B cell (primary cell): ENCODE measurements at regions not wholly inside any gene's neighbourhood (a gene's known extent, or its start where the extent isn't known, plus 50 kb on each side); places are given as distances from the start of the nearest gene placed in this dataset.

Source experiments
- ATAC-seq: fragments of 200-7000 bp; cut with Tn5 transposase; one replicate; pipeline ENCODE4 v1.10.0; 2021; ENCODE audit warnings: low read depth, mild to moderate bottlenecking, moderate number of reproducible peaks, moderate library complexity
- CTCF ChIA-PET: fragments of 350-600 bp; sonication (Branson Sonifier 250); formaldehyde crosslinking; loops from one replicate; lab custom pipeline; 2021; ENCODE audit warnings: antibody characterized with exemption, inconsistent platforms; lab: Charles Lee
- POLR2A ChIA-PET: fragments of 350-600 bp; sonication (Branson Sonifier 250); formaldehyde crosslinking; loops from one replicate; lab custom pipeline; 2021; ENCODE audit warnings: antibody characterized with exemption; lab: Charles Lee
- DNase-seq: peaks from one replicate; pipeline ENCODE4 v3.0.0; 2013
- H2AFZ ChIP-seq: 2 replicates; pipeline ENCODE4 v1.6.1; 2012; ENCODE audit warnings: mild to moderate bottlenecking, low read depth, low read length; ENCODE audit not compliant: insufficient read depth, poor library complexity, severe bottlenecking
- H3K27ac ChIP-seq, 2 donors: 1 replicate in 1 of 2; 2 replicates in 1 of 2; pipeline ENCODE4 v1.5.1; 2012 to 2013; ENCODE audit warnings: low read length in 2 of 2, mild to moderate bottlenecking in 2 of 2, moderate library complexity in 1 of 2
- H3K27me3 ChIP-seq, 4 experiments: fragments of 200-600 bp in 1 of 4; sonication (generic) in 1 of 4; replicated peaks in 1 of 4; 1 replicate in 2 of 4; 2 replicates in 2 of 4; pipeline versions ENCODE4 v1.6.1 to v1.7.0; 2013 to 2016; ENCODE audit warnings: low read length in 3 of 4, mild to moderate bottlenecking in 2 of 4, mixed read lengths in 1 of 4, moderate library complexity in 1 of 4; ENCODE audit not compliant: insufficient read depth in 4 of 4, control insufficient read depth in 3 of 4; ENCODE audit errors: control extremely low read depth in 1 of 4
- H3K36me3 ChIP-seq, 2 experiments: replicated peaks in 1 of 2; 1 replicate in 1 of 2; 2 replicates in 1 of 2; pipeline versions ENCODE4 v1.6.1 to v1.7.1; 2013; ENCODE audit warnings: low read length in 1 of 2; ENCODE audit not compliant: insufficient read depth in 2 of 2, control insufficient read depth in 1 of 2; ENCODE audit errors: control extremely low read depth in 1 of 2, extremely low read depth in 1 of 2
- H3K4me1 ChIP-seq, 2 donors: fragments of 200-600 bp in 1 of 2; sonication (generic) in 1 of 2; 1 replicate in 1 of 2; 2 replicates in 1 of 2; pipeline versions ENCODE4 v1.5.1 to v1.6.1; 2013 to 2017; ENCODE audit warnings: low read length in 2 of 2; ENCODE audit not compliant: control insufficient read depth in 2 of 2, insufficient read depth in 2 of 2
- H3K4me2 ChIP-seq: replicated peaks from 2 replicates; pipeline ENCODE3; 2012; ENCODE audit warnings: mild to moderate bottlenecking, low read depth, low read length; ENCODE audit not compliant: poor library complexity, severe bottlenecking
- H3K4me3 ChIP-seq, 5 experiments: fragments of 200-600 bp in 1 of 5; sonication (generic) in 1 of 5; 1 replicate in 3 of 5; 2 replicates in 2 of 5; pipeline versions ENCODE4 v1.5.1 to v1.7.0; 2011 to 2016; ENCODE audit warnings: low read length in 4 of 5, mild to moderate bottlenecking in 4 of 5, low read depth in 2 of 5, control low read depth in 1 of 5, moderate library complexity in 1 of 5; ENCODE audit not compliant: insufficient read depth in 1 of 5; ENCODE audit errors: control extremely low read depth in 1 of 5, extremely low read depth in 1 of 5
- H3K79me2 ChIP-seq: fragments of 200-600 bp; sonication (generic); one replicate; pipeline ENCODE4 v1.6.0; 2016; ENCODE audit warnings: low read length; ENCODE audit not compliant: control insufficient read depth, insufficient read depth
- H3K9ac ChIP-seq: fragments of 200-600 bp; sonication (generic); 2 replicates; pipeline ENCODE4 v1.6.1; 2017; ENCODE audit warnings: mild to moderate bottlenecking, low read length, moderate library complexity
- H3K9me3 ChIP-seq, 3 donors: one replicate each; pipeline versions ENCODE4 v1.6.1 to v1.7.1; 2013; ENCODE audit warnings: low read length in 2 of 3; ENCODE audit not compliant: control insufficient read depth in 2 of 3, insufficient read depth in 1 of 3; ENCODE audit errors: control extremely low read depth in 1 of 3
- H4K20me1 ChIP-seq: 2 replicates; pipeline ENCODE4 v1.6.0; 2012; ENCODE audit warnings: mild to moderate bottlenecking, low read length; ENCODE audit not compliant: insufficient read depth, control insufficient read depth, poor library complexity, severe bottlenecking
- H3K27ac Mint-ChIP-seq: one replicate; pipeline ENCODE4 v1.8.0; 2021; ENCODE audit warnings: mixed read lengths
- H3K27me3 Mint-ChIP-seq: one replicate; pipeline ENCODE4 v1.8.0; 2021; ENCODE audit warnings: mixed read lengths
- H3K4me1 Mint-ChIP-seq: one replicate; pipeline ENCODE4 v1.8.0; 2021; ENCODE audit warnings: mixed read lengths
- H3K4me3 Mint-ChIP-seq: one replicate; pipeline ENCODE4 v1.8.0; 2021; ENCODE audit warnings: mixed read lengths
- H3K9me3 Mint-ChIP-seq: one replicate; pipeline ENCODE4 v1.8.0; 2022; ENCODE audit warnings: mixed read lengths; ENCODE audit not compliant: insufficient read depth
- EZH2 ChIP-seq: IDR thresholded peaks from 2 replicates; pipeline ENCODE4 v1.6.1; 2012; ENCODE audit warnings: borderline replicate concordance, low read depth, mild to moderate bottlenecking, moderate library complexity, low read length; ENCODE audit not compliant: insufficient read depth, poor library complexity, severe bottlenecking
- WGBS: methylation state at CpG from one replicate; pipeline ENCODE4 v1.1.5; 2013; ENCODE audit warnings: missing lambda C conversion rate; ENCODE audit not compliant: insufficient coverage; 5-methylcytosine and 5-hydroxymethylcytosine counted together
- intact Hi-C: fragments of 100-400 bp; cut with micrococcal nuclease; formaldehyde crosslinking; loops from one replicate; pipeline ENCODE4 v1.10.0; 2022
- TF ChIP-seq, protein P1 (sequence below): fragments of 200-600 bp; IDR thresholded peaks from one replicate; pipeline ENCODE4 v1.8.0; 2022; ENCODE audit warnings: antibody characterized with exemption, mild to moderate bottlenecking

DNA sequence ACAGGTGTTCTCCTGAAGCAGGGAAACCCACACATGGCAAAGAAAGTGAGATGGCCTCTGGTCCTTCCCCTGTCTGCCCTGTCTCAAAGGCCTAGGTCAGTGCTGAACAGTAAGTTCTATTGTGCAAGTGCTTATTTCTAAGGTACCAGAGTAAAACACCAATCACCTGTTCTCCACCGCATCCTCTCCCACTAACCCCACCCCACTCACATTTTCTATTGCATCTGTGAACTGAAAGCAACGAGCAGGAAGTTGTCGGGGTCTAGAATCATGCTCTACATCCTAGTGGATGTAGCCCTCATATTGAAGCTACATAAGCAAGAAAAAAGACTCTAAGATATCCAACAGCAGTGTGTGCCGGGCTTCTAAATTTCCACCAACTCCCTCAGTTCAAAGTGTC is 265.9 kb downstream of the ENC1 start:
- H3K27me3 ChIP-seq: peaks cover 0 to 3% (median 0%) of the 10 kb centered on the region in 4 experiments
- Mint-ChIP-seq H3K27ac (no peak overlapping the region), H3K4me3 (no peak overlapping the region), H3K9me3 (no peaks in the 10 kb centered on the region), H3K27me3 (peaks cover 5% of the 10 kb centered on the region), H3K4me1 (no peaks in the 10 kb centered on the region)
- POLR2A ChIA-PET: no interaction called here
- no peak overlapping the region for H3K27ac ChIP-seq
- H2AFZ ChIP-seq: no peak overlapping the region
- H3K9ac ChIP-seq: no peak overlapping the region
- no peak overlapping the region for H3K4me2 ChIP-seq
- TF ChIP-seq, protein P1, sequence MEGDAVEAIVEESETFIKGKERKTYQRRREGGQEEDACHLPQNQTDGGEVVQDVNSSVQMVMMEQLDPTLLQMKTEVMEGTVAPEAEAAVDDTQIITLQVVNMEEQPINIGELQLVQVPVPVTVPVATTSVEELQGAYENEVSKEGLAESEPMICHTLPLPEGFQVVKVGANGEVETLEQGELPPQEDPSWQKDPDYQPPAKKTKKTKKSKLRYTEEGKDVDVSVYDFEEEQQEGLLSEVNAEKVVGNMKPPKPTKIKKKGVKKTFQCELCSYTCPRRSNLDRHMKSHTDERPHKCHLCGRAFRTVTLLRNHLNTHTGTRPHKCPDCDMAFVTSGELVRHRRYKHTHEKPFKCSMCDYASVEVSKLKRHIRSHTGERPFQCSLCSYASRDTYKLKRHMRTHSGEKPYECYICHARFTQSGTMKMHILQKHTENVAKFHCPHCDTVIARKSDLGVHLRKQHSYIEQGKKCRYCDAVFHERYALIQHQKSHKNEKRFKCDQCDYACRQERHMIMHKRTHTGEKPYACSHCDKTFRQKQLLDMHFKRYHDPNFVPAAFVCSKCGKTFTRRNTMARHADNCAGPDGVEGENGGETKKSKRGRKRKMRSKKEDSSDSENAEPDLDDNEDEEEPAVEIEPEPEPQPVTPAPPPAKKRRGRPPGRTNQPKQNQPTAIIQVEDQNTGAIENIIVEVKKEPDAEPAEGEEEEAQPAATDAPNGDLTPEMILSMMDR: no peak
- TF ChIP-seq EZH2: no peak
- H3K36me3 ChIP-seq: no peaks in the 10 kb centered on the region
- no peak overlapping the region for H3K4me3 ChIP-seq
- WGBS: no CpG with 5 or more reads among the region's 4 CpGs
- H3K4me1 ChIP-seq: no peaks in the 10 kb centered on the region
- intact Hi-C loops: no loop called here
- ATAC-seq (no peak), DNase-seq (no peak)
- no peaks in the 10 kb centered on the region for H3K9me3 ChIP-seq
- H4K20me1 ChIP-seq: no peaks in the 10 kb centered on the region
- CTCF ChIA-PET: no interaction called here
- H3K79me2 ChIP-seq: no peaks in the 10 kb centered on the region

DNA sequence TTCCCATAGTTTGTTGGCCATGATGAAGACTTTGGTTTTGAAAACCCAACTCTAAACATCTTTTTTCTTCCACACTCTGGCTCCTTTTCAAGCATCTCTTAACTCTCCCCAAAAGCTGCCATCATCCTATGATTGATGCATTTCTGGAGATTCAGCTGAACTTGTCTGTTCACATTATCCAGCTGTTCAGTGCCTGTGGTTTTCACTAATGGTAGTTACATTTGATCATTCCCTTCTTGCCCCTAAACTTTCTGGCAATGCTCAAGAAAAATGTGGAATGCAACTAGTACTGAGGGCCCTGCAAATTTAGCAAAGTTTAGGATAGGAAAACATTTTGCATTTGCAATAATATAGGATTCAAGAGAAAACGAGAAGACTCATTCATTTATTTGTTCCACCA is 267.5 kb downstream of the ENC1 start:
- Histone ChIP-seq H3K27ac (no peak overlapping the region), H4K20me1 (no peaks in the 10 kb centered on the region), H3K9me3 (no peaks in the 10 kb centered on the region), H3K4me3 (no peak overlapping the region), H3K4me2 (no peak overlapping the region), H3K79me2 (no peaks in the 10 kb centered on the region), H3K27me3 (no peaks in the 10 kb centered on the region), H3K4me1 (no peaks in the 10 kb centered on the region), H3K36me3 (no peaks in the 10 kb centered on the region), H3K9ac (no peak overlapping the region), H2AFZ (no peak overlapping the region)
- intact Hi-C loops: no loop called here
- ATAC-seq (no peak), DNase-seq (no peak)
- TF ChIP-seq EZH2: no peak
- TF ChIP-seq, protein P1: no peak
- ChIA-PET POLR2A (interaction anchor here (0.7 kb wide), 1 partner anchor 1784 kb away, joined by 4 read pairs; no protein-coding TSS in a partner anchor), CTCF (no interaction called here)
- Mint-ChIP-seq H3K27ac (no peak overlapping the region), H3K4me3 (no peak overlapping the region), H3K4me1 (no peaks in the 10 kb centered on the region), H3K27me3 (peaks cover 5% of the 10 kb centered on the region), H3K9me3 (no peaks in the 10 kb centered on the region)
- WGBS: no CpG with 5 or more reads among the region's 1 CpG
